Body of pancreas (tissue), 4 donors: ENCODE measurements at regions not wholly inside any gene's neighbourhood (a gene's known extent, or its start where the extent isn't known, plus 50 kb on each side); places are given as distances from the start of the nearest gene placed in this dataset.

Experiments
- ATAC-seq: fragments of 150-250 bp; one replicate; pipeline ENCODE4 v1.9.1; 2016
- DNase-seq, 4 donors: peaks; one replicate each; pipeline ENCODE4 v3.0.0-alpha.2; 2019
- H3K27ac ChIP-seq, 4 donors: fragments of 200-600 bp; sonication (generic); 1 replicate in 3 of 4; 2 replicates in 1 of 4; pipeline versions ENCODE4 v1.5.1 to v1.6.1; 2016 to 2019; ENCODE audit warnings: mild to moderate bottlenecking in 1 of 4, mixed read lengths in 1 of 4, moderate library complexity in 1 of 4
- H3K27me3 ChIP-seq, 2 donors: fragments of 200-600 bp; sonication (generic); one replicate each; pipeline ENCODE4 v1.6.0; 2016; ENCODE audit warnings: mild to moderate bottlenecking in 1 of 2
- H3K36me3 ChIP-seq, 2 donors: fragments of 200-600 bp; sonication (generic); replicated peaks in 1 of 2; 2 replicates each; pipeline ENCODE4 v1.5.1; 2016; ENCODE audit warnings: low read depth in 2 of 2; ENCODE audit not compliant: insufficient read depth in 1 of 2
- H3K4me1 ChIP-seq: fragments of 200-600 bp; sonication (generic); one replicate; pipeline ENCODE4 v1.6.0; 2016
- H3K4me3 ChIP-seq, 2 donors: fragments of 200-600 bp; sonication (generic); 1 replicate in 1 of 2; 2 replicates in 1 of 2; pipeline ENCODE4 v1.5.1; 2016 to 2019
- H3K9me3 ChIP-seq, 3 donors: fragments of 200-600 bp; sonication (generic); 1 replicate in 2 of 3; 2 replicates in 1 of 3; pipeline ENCODE4 v1.5.1; 2016
- POLR2A ChIP-seq, 3 donors: fragments of 450-650 bp; IDR thresholded peaks; one replicate each; pipeline ENCODE4 v1.6.1; 2016; ENCODE audit warnings: antibody characterized with exemption in 3 of 3, mild to moderate bottlenecking in 2 of 3
- WGBS, 2 donors: methylation state at CpG; one replicate each; pipeline ENCODE4 v1.1.5; 2017; 5-methylcytosine and 5-hydroxymethylcytosine counted together
- intact Hi-C: fragments of 100-400 bp; cut with DNase I; formaldehyde crosslinking; loops from one replicate; pipeline ENCODE4 v1.15.1; 2023
- TF ChIP-seq, protein P1 (sequence below), 7 experiments: fragments of 450-650 bp in 4 of 7; fragments of 200-600 bp in 3 of 7; sonication (generic) in 3 of 7; IDR thresholded peaks; one replicate each; pipeline ENCODE4 v1.5.1; 2016 to 2019; ENCODE audit warnings: antibody characterized with exemption in 7 of 7

DNA sequence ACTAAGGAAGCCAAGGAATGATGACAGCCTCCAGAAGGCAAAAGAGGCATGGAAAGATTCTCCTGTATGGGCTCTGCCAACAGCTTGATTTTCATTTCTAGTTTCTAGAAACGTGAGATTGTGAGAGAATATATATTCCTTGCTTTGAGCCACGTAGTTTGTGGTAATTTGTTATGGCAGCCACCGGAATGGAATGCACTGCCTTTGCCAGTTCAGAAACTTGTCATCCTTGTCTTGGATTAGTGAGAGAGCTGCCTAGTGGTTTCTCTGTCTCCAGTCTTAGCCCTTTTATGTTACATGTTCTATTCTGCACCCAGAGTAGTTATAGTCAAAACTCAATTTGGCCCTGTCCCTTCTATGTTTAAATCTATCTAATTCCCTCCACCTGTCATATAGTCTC, 216.0 kb upstream of the PTGFR start:
- intact Hi-C loops = no loop called here
- DNase-seq = no peak
- Histone ChIP-seq H3K9me3 (no peaks in the 10 kb centered on the region), H3K4me3 (no peak overlapping the region), H3K36me3 (no peaks in the 10 kb centered on the region), H3K27me3 (no peaks in the 10 kb centered on the region), H3K27ac (no peak overlapping the region), H3K4me1 (no peaks in the 10 kb centered on the region)
- ATAC-seq = no peak
- WGBS, 2 donors = 78 to 89% methylated on average over 3 of the region's 3 CpGs
- TF ChIP-seq POLR2A (IDR thresholded peaks at IDR 0.05) = no peak
- TF ChIP-seq, protein P1, sequence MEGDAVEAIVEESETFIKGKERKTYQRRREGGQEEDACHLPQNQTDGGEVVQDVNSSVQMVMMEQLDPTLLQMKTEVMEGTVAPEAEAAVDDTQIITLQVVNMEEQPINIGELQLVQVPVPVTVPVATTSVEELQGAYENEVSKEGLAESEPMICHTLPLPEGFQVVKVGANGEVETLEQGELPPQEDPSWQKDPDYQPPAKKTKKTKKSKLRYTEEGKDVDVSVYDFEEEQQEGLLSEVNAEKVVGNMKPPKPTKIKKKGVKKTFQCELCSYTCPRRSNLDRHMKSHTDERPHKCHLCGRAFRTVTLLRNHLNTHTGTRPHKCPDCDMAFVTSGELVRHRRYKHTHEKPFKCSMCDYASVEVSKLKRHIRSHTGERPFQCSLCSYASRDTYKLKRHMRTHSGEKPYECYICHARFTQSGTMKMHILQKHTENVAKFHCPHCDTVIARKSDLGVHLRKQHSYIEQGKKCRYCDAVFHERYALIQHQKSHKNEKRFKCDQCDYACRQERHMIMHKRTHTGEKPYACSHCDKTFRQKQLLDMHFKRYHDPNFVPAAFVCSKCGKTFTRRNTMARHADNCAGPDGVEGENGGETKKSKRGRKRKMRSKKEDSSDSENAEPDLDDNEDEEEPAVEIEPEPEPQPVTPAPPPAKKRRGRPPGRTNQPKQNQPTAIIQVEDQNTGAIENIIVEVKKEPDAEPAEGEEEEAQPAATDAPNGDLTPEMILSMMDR (IDR thresholded peaks at IDR 0.05) = no peak

DNA sequence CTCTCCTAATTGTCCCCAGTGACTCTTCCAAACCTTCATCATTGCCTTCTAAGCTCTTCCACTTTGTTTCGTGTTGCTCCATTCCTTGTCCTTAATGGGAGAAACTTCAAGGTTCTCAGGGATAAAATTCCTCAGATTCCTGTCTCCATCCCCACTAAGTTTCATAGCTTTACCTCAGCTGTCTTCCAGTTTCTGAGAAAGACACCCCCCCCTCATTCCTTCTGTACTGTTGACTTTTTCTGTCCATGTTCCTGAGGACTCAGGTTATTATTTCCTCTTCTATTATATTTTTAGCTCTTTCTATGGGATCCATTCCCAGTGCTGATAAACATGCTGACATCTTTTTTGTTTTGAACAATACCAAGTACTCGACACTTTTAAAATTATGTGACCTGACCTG, 215.3 kb upstream of the PTGFR start:
- ATAC-seq (no peak), DNase-seq (no peak)
- Histone ChIP-seq H3K4me1 (no peaks in the 10 kb centered on the region), H3K36me3 (no peaks in the 10 kb centered on the region), H3K4me3 (no peak overlapping the region), H3K27ac (no peak overlapping the region), H3K27me3 (no peaks in the 10 kb centered on the region), H3K9me3 (no peaks in the 10 kb centered on the region)
- WGBS, 2 donors = 56 to 78% methylated on average over 2 of the region's 2 CpGs
- TF ChIP-seq, protein P1 (IDR thresholded peaks at IDR 0.05) = no peak
- TF ChIP-seq POLR2A (IDR thresholded peaks at IDR 0.05) = no peak
- intact Hi-C loops = no loop called here

DNA sequence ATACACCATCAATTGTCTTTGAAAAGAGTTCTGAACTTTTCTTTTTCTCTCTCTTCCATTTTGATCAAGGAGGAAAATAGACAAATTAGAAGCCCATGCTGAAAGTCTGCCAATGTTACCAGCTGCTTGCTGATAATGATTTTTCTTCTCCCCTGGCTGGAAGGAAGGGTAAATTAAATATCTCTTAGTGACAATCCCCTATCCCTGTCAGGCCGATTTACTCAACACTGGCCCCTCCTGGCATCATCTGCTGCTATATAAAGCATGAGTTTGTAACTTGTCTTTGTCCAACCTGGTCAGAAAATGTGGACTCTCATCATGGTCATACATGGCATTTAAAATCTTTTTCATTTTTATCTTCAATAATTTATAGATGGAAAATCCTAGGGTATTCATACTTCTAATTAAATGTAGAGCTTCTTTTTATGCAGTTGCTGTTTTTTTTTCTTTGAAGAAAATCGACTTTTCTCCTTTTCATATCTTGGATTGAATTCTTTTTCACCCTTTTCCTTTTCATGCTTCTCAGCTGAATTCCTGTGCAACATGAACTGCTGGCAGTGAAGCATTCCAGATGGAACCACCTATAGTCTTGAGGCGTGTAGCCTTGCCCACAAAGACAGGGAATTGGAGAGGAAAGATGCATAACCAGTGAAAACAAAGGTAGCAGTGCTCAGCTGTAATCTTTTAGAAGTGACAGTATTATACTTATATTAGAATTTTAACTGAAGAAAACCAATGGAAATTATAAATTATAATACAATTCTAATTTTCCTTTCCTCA, 214.7 kb upstream of the PTGFR start:
- Histone ChIP-seq H3K4me3 (no peak overlapping the region), H3K36me3 (no peaks in the 10 kb centered on the region), H3K9me3 (no peaks in the 10 kb centered on the region), H3K4me1 (no peaks in the 10 kb centered on the region), H3K27ac (no peak overlapping the region), H3K27me3 (no peaks in the 10 kb centered on the region)
- ATAC-seq (no peak), DNase-seq (no peak)
- 43 to 62% methylated on average over 3 of the region's 3 CpGs for WGBS, 2 donors
- intact Hi-C loops = no loop called here
- no peak for TF ChIP-seq POLR2A (IDR thresholded peaks at IDR 0.05)
- TF ChIP-seq, protein P1 (IDR thresholded peaks at IDR 0.05) = no peak

DNA sequence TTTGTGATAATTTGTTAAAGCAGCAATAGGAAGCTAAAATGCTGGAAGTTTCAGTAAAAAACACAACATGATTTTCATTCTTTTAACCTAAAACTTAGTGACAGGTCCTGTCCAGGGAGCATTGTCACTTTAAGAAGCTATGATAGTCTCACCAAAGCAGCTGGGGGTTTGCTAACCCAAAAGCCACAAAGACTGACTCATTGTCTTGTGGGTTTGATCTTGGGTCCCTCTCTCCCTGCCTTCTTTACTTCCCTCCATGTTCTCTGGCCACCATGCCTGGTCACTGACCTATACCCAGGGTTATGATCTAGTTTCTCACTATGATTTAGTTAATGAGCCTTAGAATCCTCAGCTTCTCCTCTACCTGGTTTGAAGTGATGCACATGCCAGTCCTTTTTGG, 213.5 kb upstream of the PTGFR start:
- no peaks in the 10 kb centered on the region for H3K27me3 ChIP-seq
- no peak for ATAC-seq
- DNase-seq = no peak
- intact Hi-C loops = no loop called here
- no peaks in the 10 kb centered on the region for H3K36me3 ChIP-seq
- H3K27ac ChIP-seq = no peak overlapping the region
- no peaks in the 10 kb centered on the region for H3K9me3 ChIP-seq
- no peaks in the 10 kb centered on the region for H3K4me1 ChIP-seq
- TF ChIP-seq POLR2A (IDR thresholded peaks at IDR 0.05) = no peak
- TF ChIP-seq, protein P1 (IDR thresholded peaks at IDR 0.05) = no peak
- no peak overlapping the region for H3K4me3 ChIP-seq

DNA sequence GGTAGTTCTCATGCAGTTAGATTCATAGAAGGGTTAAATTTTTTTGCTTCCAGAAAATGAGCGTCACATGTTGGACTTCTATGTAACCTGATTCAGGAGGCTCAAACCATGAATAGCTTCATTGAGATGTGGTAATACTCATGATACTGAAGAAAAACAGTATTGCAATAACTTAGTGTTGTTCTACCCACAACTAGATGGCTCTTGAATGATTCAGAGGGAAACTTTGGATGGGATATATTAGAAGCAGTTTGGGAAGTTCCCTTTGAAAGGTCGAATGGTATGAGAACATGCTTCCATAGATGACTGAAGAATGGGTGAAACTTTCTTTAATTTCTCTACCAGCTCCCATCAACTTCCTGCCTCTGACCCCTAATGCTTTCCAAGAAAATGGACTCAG, 211.7 kb upstream of the PTGFR start:
- Histone ChIP-seq H3K4me1 (peaks cover under 1% of the 10 kb centered on the region), H3K27ac (no peak overlapping the region), H3K4me3 (no peak overlapping the region), H3K9me3 (no peaks in the 10 kb centered on the region), H3K27me3 (no peaks in the 10 kb centered on the region), H3K36me3 (no peaks in the 10 kb centered on the region)
- intact Hi-C loops = no loop called here
- DNase-seq (no peak), ATAC-seq (no peak)
- 35 to 46% methylated on average over 2 of the region's 2 CpGs for WGBS, 2 donors
- TF ChIP-seq POLR2A (IDR thresholded peaks at IDR 0.05) = no peak
- TF ChIP-seq, protein P1 (IDR thresholded peaks at IDR 0.05) = no peak
